ENCODE measurements at regions not wholly inside any gene's neighbourhood (a gene's known extent, or its start where the extent isn't known, plus 50 kb on each side); places are given as distances from the start of the nearest gene placed in this dataset.

DNA sequence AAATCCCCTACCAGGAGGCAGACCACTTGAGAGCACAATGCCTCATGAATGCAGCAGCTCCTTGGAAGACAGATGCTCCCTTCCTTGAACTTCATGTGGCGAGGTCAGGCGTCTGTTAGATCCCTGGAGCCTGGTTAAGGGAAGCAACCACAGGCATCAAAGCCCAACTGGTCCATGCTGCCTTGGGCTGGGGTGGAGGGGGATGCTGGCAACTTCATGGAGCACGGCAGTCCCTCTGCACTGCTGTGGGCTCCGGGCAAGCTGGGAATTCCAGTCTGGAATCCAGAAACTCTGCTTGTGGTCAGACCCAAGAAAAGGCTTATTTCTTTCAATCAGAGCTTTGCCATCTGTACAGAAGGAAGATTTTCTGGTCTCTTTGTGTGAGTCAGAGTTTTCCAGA is 130.4 kb downstream of the PFKFB3 start:
- TF ChIP-seq, protein P1, sequence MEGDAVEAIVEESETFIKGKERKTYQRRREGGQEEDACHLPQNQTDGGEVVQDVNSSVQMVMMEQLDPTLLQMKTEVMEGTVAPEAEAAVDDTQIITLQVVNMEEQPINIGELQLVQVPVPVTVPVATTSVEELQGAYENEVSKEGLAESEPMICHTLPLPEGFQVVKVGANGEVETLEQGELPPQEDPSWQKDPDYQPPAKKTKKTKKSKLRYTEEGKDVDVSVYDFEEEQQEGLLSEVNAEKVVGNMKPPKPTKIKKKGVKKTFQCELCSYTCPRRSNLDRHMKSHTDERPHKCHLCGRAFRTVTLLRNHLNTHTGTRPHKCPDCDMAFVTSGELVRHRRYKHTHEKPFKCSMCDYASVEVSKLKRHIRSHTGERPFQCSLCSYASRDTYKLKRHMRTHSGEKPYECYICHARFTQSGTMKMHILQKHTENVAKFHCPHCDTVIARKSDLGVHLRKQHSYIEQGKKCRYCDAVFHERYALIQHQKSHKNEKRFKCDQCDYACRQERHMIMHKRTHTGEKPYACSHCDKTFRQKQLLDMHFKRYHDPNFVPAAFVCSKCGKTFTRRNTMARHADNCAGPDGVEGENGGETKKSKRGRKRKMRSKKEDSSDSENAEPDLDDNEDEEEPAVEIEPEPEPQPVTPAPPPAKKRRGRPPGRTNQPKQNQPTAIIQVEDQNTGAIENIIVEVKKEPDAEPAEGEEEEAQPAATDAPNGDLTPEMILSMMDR (IDR thresholded peaks at IDR 0.05; ENCODE audit: low read depth, low read length, poor library complexity, severe bottlenecking): no peak
- TF ChIP-seq EZH2phosphoT487 (IDR thresholded peaks at IDR 0.05; ENCODE audit: borderline replicate concordance, low read length): no peak
